ENCODE measurements at regions not wholly inside any gene's neighbourhood (a gene's known extent, or its start where the extent isn't known, plus 50 kb on each side); places are given as distances from the start of the nearest gene placed in this dataset.

DNA sequence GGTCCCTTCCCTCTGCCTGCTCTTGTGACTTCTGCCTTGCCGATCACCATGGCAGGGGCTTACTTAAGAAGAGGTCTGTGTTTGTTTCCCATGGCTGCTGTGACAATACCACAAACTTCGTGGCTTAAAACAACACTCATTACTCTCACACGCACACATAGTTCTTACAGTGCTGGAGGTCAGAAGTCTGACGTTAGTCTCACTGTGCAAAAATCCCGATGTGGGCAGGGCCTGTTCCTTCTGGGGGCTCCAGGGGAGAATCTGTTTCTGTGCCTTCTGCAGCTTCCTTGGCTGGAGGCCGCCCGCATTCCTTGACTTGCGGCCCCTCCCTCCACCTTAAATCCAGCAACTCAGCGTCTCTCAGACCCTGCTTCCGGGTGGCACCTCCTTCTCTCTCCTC lies 249.2 kb upstream of the GSE1 start:
- Histone ChIP-seq H3K9me3 (ENCODE audit: control insufficient read depth, low read depth, low read length) (no peaks in the 10 kb centered on the region), H3K36me3 (ENCODE audit: control insufficient read depth in 2 of 2, extremely low read depth in 1 of 2, insufficient read depth in 2 of 2, low read length in 2 of 2) (no peaks in the 10 kb centered on the region), H3K4me2 (ENCODE audit: control insufficient read depth, extremely low read depth, insufficient read depth, low read depth, low read length) (no peak overlapping the region), H3K27ac (ENCODE audit: control insufficient read depth, insufficient read depth, low read length) (no peak overlapping the region), H3K9ac (ENCODE audit: control insufficient read depth, extremely low read depth, insufficient read depth, low read length) (no peak overlapping the region), H3K79me2 (ENCODE audit: control insufficient read depth, insufficient read depth, low read length) (no peaks in the 10 kb centered on the region), H4K20me1 (ENCODE audit: control insufficient read depth, extremely low read depth, insufficient read depth, low read length) (peaks cover 6% of the 10 kb centered on the region), H3K4me3 (ENCODE audit: control insufficient read depth in 2 of 3, extremely low read depth in 1 of 3, insufficient read depth in 2 of 3, low read depth in 1 of 3, low read length in 3 of 3) (no peak overlapping the region), H2AFZ (ENCODE audit: control insufficient read depth, low read length) (no peak overlapping the region), H3K9me1 (ENCODE audit: control insufficient read depth, extremely low read depth, insufficient read depth, low read length) (no peaks in the 10 kb centered on the region), H3K4me1 (ENCODE audit: control insufficient read depth, extremely low read depth, insufficient read depth, low read length) (peaks cover 49% of the 10 kb centered on the region), H3K27me3 (ENCODE audit: control insufficient read depth, extremely low read depth, insufficient read depth, low read length) (peaks cover 15% of the 10 kb centered on the region)
- DNase-seq (ENCODE audit: low read depth, low spot score): no peak
- FAIRE-seq: no peak
- TF ChIP-seq CTCF (optimal IDR thresholded peaks at IDR 0.05 in 1 of 3, IDR thresholded peaks at IDR 0.05 in 1 of 3, conservative IDR thresholded peaks at IDR 0.05 in 1 of 3; ENCODE audit: extremely low read depth in 1 of 3, insufficient read depth in 2 of 3, low read length in 3 of 3): no peak
- dilution Hi-C loops (cut with MboI; ENCODE audit: extremely low pct_ligation_motif_present, low sequenced_read_pairs): no loop called here

GRCh38 chr16:85364323-85365040 lies 248.6 kb upstream of the GSE1 start:
- DNase-seq (ENCODE audit: low read depth, low spot score): no peak
- H3K27ac ChIP-seq (ENCODE audit: control insufficient read depth, insufficient read depth, low read length): no peak overlapping the region
- H3K36me3 ChIP-seq (ENCODE audit: control insufficient read depth in 2 of 2, extremely low read depth in 1 of 2, insufficient read depth in 2 of 2, low read length in 2 of 2): no peaks in the 10 kb centered on the region
- H3K79me2 ChIP-seq (ENCODE audit: control insufficient read depth, insufficient read depth, low read length): no peaks in the 10 kb centered on the region
- peak overlapping the region; percentile 54 for H3K4me2 ChIP-seq (ENCODE audit: control insufficient read depth, extremely low read depth, insufficient read depth, low read depth, low read length)
- H4K20me1 ChIP-seq (ENCODE audit: control insufficient read depth, extremely low read depth, insufficient read depth, low read length): peaks cover 2% of the 10 kb centered on the region
- peaks cover 44% of the 10 kb centered on the region for H3K4me1 ChIP-seq (ENCODE audit: control insufficient read depth, extremely low read depth, insufficient read depth, low read length)
- peaks cover 15% of the 10 kb centered on the region for H3K27me3 ChIP-seq (ENCODE audit: control insufficient read depth, extremely low read depth, insufficient read depth, low read length)
- dilution Hi-C loops (cut with MboI; ENCODE audit: extremely low pct_ligation_motif_present, low sequenced_read_pairs): no loop called here
- H3K4me3 ChIP-seq (ENCODE audit: control insufficient read depth in 2 of 3, extremely low read depth in 1 of 3, insufficient read depth in 2 of 3, low read depth in 1 of 3, low read length in 3 of 3): no peak overlapping the region
- H2AFZ ChIP-seq (ENCODE audit: control insufficient read depth, low read length): no peak overlapping the region
- H3K9me3 ChIP-seq (ENCODE audit: control insufficient read depth, low read depth, low read length): no peaks in the 10 kb centered on the region
- TF ChIP-seq EZH2 (IDR thresholded peaks at IDR 0.05; ENCODE audit: low read length): no peak
- no peaks in the 10 kb centered on the region for H3K9me1 ChIP-seq (ENCODE audit: control insufficient read depth, extremely low read depth, insufficient read depth, low read length)
- FAIRE-seq: no peak
- no peak overlapping the region for H3K9ac ChIP-seq (ENCODE audit: control insufficient read depth, extremely low read depth, insufficient read depth, low read length)

DNA sequence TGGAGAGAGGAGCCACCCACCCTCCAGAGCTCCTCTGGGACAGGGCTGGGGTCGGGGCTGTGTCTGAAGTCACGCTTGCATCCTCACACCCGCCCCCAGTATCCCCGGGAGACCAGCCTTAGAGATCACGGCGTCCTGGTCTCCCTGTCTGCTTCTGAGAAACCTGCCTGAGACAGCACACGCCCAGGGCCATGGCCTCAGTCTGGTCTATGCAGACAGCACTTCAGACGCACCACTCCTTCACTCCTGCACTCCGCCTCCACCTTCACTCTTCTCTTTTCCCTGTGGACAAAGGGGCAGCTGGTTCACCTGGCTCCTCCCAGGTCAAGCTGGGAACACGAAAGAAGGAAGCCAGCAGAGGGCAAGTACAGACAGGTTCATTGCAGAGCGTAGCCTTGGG lies 248.0 kb upstream of the GSE1 start:
- H4K20me1 ChIP-seq (ENCODE audit: control insufficient read depth, extremely low read depth, insufficient read depth, low read length): peaks cover 2% of the 10 kb centered on the region
- DNase-seq (ENCODE audit: low read depth, low spot score) (no peak), FAIRE-seq (peak; percentile 34)
- peaks cover 15% of the 10 kb centered on the region for H3K27me3 ChIP-seq (ENCODE audit: control insufficient read depth, extremely low read depth, insufficient read depth, low read length)
- peak overlapping the region in 1 of 3 experiments; percentile 31 for H3K4me3 ChIP-seq (ENCODE audit: control insufficient read depth in 2 of 3, extremely low read depth in 1 of 3, insufficient read depth in 2 of 3, low read depth in 1 of 3, low read length in 3 of 3)
- no peak overlapping the region for H3K27ac ChIP-seq (ENCODE audit: control insufficient read depth, insufficient read depth, low read length)
- H2AFZ ChIP-seq (ENCODE audit: control insufficient read depth, low read length): no peak overlapping the region
- peak overlapping the region; percentile 54 for H3K4me2 ChIP-seq (ENCODE audit: control insufficient read depth, extremely low read depth, insufficient read depth, low read depth, low read length)
- no peaks in the 10 kb centered on the region for H3K36me3 ChIP-seq (ENCODE audit: control insufficient read depth in 2 of 2, extremely low read depth in 1 of 2, insufficient read depth in 2 of 2, low read length in 2 of 2)
- H3K9ac ChIP-seq (ENCODE audit: control insufficient read depth, extremely low read depth, insufficient read depth, low read length): no peak overlapping the region
- H3K4me1 ChIP-seq (ENCODE audit: control insufficient read depth, extremely low read depth, insufficient read depth, low read length): peaks cover 44% of the 10 kb centered on the region
- no peaks in the 10 kb centered on the region for H3K9me1 ChIP-seq (ENCODE audit: control insufficient read depth, extremely low read depth, insufficient read depth, low read length)
- H3K9me3 ChIP-seq (ENCODE audit: control insufficient read depth, low read depth, low read length): no peaks in the 10 kb centered on the region
- TF ChIP-seq CTCF (optimal IDR thresholded peaks at IDR 0.05 in 1 of 3, IDR thresholded peaks at IDR 0.05 in 1 of 3, conservative IDR thresholded peaks at IDR 0.05 in 1 of 3; ENCODE audit: extremely low read depth in 1 of 3, insufficient read depth in 2 of 3, low read length in 3 of 3): no peak
- dilution Hi-C loops (cut with MboI; ENCODE audit: extremely low pct_ligation_motif_present, low sequenced_read_pairs): no loop called here
- no peaks in the 10 kb centered on the region for H3K79me2 ChIP-seq (ENCODE audit: control insufficient read depth, insufficient read depth, low read length)
